ENCODE measurements at regions not wholly inside any gene's neighbourhood (a gene's known extent, or its start where the extent isn't known, plus 50 kb on each side); places are given as distances from the start of the nearest gene placed in this dataset.

- ATAC-seq (ENCODE audit: low read depth): no peak
- H3K27ac Mint-ChIP-seq: no peak overlapping the region
- no peak overlapping the region for H3K4me3 ChIP-seq (ENCODE audit: control extremely low read depth in 1 of 5, extremely low read depth in 1 of 5, insufficient read depth in 1 of 5, low read depth in 2 of 5, low read length in 4 of 5)
- H3K9ac ChIP-seq (ENCODE audit: low read length): no peak overlapping the region
- H3K4me1 Mint-ChIP-seq: no peaks in the 10 kb centered on the region
- CTCF ChIA-PET: no interaction called here
- H3K4me3 Mint-ChIP-seq: no peak overlapping the region
- whole genome bisulfite sequencing (ENCODE audit: insufficient coverage): 90% methylated on average over 2 of the region's 6 CpGs
- H3K27ac ChIP-seq (ENCODE audit: low read length in 2 of 2): no peak overlapping the region
- no peaks in the 10 kb centered on the region for H3K36me3 ChIP-seq (replicated peaks in 1 of 2; ENCODE audit: control extremely low read depth in 1 of 2, control insufficient read depth in 1 of 2, extremely low read depth in 1 of 2, insufficient read depth in 2 of 2, low read length in 1 of 2)
- intact Hi-C loops (cut with micrococcal nuclease): no loop called here
- H2AFZ ChIP-seq (ENCODE audit: insufficient read depth, low read depth, low read length, poor library complexity, severe bottlenecking): no peak overlapping the region
- TF ChIP-seq CTCF (IDR thresholded peaks at IDR 0.05): no peak
- no peak for TF ChIP-seq EZH2 (IDR thresholded peaks at IDR 0.05; ENCODE audit: borderline replicate concordance, insufficient read depth, low read depth, low read length, poor library complexity, severe bottlenecking)
- H3K4me1 ChIP-seq (ENCODE audit: control insufficient read depth in 2 of 2, insufficient read depth in 2 of 2, low read length in 2 of 2): no peaks in the 10 kb centered on the region
- no peak overlapping the region for H3K4me2 ChIP-seq (replicated peaks; ENCODE audit: low read depth, low read length, poor library complexity, severe bottlenecking)
- no peaks in the 10 kb centered on the region for H3K27me3 Mint-ChIP-seq
- H4K20me1 ChIP-seq (ENCODE audit: control insufficient read depth, insufficient read depth, low read length, poor library complexity, severe bottlenecking): no peaks in the 10 kb centered on the region
- DNase-seq: no peak
- POLR2A ChIA-PET: no interaction called here
- no peaks in the 10 kb centered on the region for H3K27me3 ChIP-seq (replicated peaks in 1 of 4; ENCODE audit: control extremely low read depth in 1 of 4, control insufficient read depth in 3 of 4, insufficient read depth in 4 of 4, low read length in 3 of 4)
- H3K9me3 ChIP-seq (ENCODE audit: control extremely low read depth in 1 of 3, control insufficient read depth in 2 of 3, insufficient read depth in 1 of 3, low read length in 2 of 3): no peaks in the 10 kb centered on the region
- peaks cover 2% of the 10 kb centered on the region for H3K9me3 Mint-ChIP-seq (ENCODE audit: insufficient read depth)
- no peaks in the 10 kb centered on the region for H3K79me2 ChIP-seq (ENCODE audit: control insufficient read depth, insufficient read depth, low read length)
Observed at GRCh38 chr1:213830371-213830770, 157.4 kb upstream of the PROX1 start.

GRCh38 chr1:213840575-213840974, 147.2 kb upstream of the PROX1 start:
- Histone ChIP-seq H3K79me2 (ENCODE audit: control insufficient read depth, insufficient read depth, low read length) (no peaks in the 10 kb centered on the region), H3K4me2 (replicated peaks; ENCODE audit: low read depth, low read length, poor library complexity, severe bottlenecking) (no peak overlapping the region), H3K4me1 (ENCODE audit: control insufficient read depth in 2 of 2, insufficient read depth in 2 of 2, low read length in 2 of 2) (no peaks in the 10 kb centered on the region), H3K36me3 (replicated peaks in 1 of 2; ENCODE audit: control extremely low read depth in 1 of 2, control insufficient read depth in 1 of 2, extremely low read depth in 1 of 2, insufficient read depth in 2 of 2, low read length in 1 of 2) (no peaks in the 10 kb centered on the region), H4K20me1 (ENCODE audit: control insufficient read depth, insufficient read depth, low read length, poor library complexity, severe bottlenecking) (no peaks in the 10 kb centered on the region), H2AFZ (ENCODE audit: insufficient read depth, low read depth, low read length, poor library complexity, severe bottlenecking) (no peak overlapping the region), H3K27me3 (replicated peaks in 1 of 4; ENCODE audit: control extremely low read depth in 1 of 4, control insufficient read depth in 3 of 4, insufficient read depth in 4 of 4, low read length in 3 of 4) (peaks cover 0 to 3% (median 0%) of the 10 kb centered on the region in 4 experiments), H3K9me3 (ENCODE audit: control extremely low read depth in 1 of 3, control insufficient read depth in 2 of 3, insufficient read depth in 1 of 3, low read length in 2 of 3) (no peaks in the 10 kb centered on the region), H3K27ac (ENCODE audit: low read length in 2 of 2) (no peak overlapping the region), H3K9ac (ENCODE audit: low read length) (no peak overlapping the region), H3K4me3 (ENCODE audit: control extremely low read depth in 1 of 5, extremely low read depth in 1 of 5, insufficient read depth in 1 of 5, low read depth in 2 of 5, low read length in 4 of 5) (no peak overlapping the region)
- intact Hi-C loops (cut with micrococcal nuclease): no loop called here
- TF ChIP-seq EZH2 (IDR thresholded peaks at IDR 0.05; ENCODE audit: borderline replicate concordance, insufficient read depth, low read depth, low read length, poor library complexity, severe bottlenecking) (no peak), CTCF (IDR thresholded peaks at IDR 0.05) (no peak)
- no CpG with 5 or more reads among the region's 3 CpGs for WGBS (ENCODE audit: insufficient coverage)
- DNase-seq (no peak), ATAC-seq (ENCODE audit: low read depth) (no peak)
- no peak overlapping the region for H3K27ac Mint-ChIP-seq
- ChIA-PET CTCF (no interaction called here), POLR2A (no interaction called here)
- no peak overlapping the region for H3K4me3 Mint-ChIP-seq
- H3K4me1 Mint-ChIP-seq: no peaks in the 10 kb centered on the region
- H3K9me3 Mint-ChIP-seq (ENCODE audit: insufficient read depth): peaks cover 2% of the 10 kb centered on the region
- H3K27me3 Mint-ChIP-seq: peaks cover 3% of the 10 kb centered on the region

Data from B cell (primary cell).